ENCODE measurements at regions not wholly inside any gene's neighbourhood (a gene's known extent, or its start where the extent isn't known, plus 50 kb on each side); places are given as distances from the start of the nearest gene placed in this dataset.
"Not testable (repeated sequence)": the region's sequence is repeated elsewhere in the genome, so short reads cannot be mapped to it uniquely, and the experiment has no call there.

- TF ChIP-seq FOXM1 (IDR thresholded peaks at IDR 0.05; ENCODE audit: borderline replicate concordance); ARNT (IDR thresholded peaks at IDR 0.05); ZNF384 (IDR thresholded peaks at IDR 0.05); SUZ12 (IDR thresholded peaks at IDR 0.05); FOXK2 (IDR thresholded peaks at IDR 0.05); ELF4 (IDR thresholded peaks at IDR 0.05); TARDBP (IDR thresholded peaks at IDR 0.05); SP1 (IDR thresholded peaks at IDR 0.05); NFRKB (IDR thresholded peaks at IDR 0.05): not testable (repeated sequence)
Measured at GRCh38 chr16:88230276-88230966, 152.3 kb upstream of the ZNF469 start.
